ENCODE measurements at regions not wholly inside any gene's neighbourhood (a gene's known extent, or its start where the extent isn't known, plus 50 kb on each side); places are given as distances from the start of the nearest gene placed in this dataset.

DNA sequence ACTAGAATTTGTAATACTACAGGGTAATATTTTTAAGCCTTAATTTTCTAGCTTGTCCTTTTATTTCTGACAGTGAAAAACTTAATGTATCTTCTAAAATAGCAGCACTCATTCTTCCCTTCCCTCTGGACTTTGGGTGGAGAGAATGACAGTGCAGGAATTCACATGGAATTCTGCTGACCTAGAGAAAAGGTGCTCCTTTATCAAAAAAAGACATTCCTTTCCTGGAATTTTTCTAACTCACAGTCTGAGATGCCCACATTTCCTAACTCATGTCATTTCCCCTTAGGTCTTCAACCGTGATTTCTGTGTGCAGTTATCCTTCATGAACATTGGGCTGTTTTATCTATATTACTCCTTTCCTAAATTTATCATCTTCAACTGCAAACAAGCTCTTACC is 137.8 kb upstream of the PDGFD start:
- TF ChIP-seq, protein P1, sequence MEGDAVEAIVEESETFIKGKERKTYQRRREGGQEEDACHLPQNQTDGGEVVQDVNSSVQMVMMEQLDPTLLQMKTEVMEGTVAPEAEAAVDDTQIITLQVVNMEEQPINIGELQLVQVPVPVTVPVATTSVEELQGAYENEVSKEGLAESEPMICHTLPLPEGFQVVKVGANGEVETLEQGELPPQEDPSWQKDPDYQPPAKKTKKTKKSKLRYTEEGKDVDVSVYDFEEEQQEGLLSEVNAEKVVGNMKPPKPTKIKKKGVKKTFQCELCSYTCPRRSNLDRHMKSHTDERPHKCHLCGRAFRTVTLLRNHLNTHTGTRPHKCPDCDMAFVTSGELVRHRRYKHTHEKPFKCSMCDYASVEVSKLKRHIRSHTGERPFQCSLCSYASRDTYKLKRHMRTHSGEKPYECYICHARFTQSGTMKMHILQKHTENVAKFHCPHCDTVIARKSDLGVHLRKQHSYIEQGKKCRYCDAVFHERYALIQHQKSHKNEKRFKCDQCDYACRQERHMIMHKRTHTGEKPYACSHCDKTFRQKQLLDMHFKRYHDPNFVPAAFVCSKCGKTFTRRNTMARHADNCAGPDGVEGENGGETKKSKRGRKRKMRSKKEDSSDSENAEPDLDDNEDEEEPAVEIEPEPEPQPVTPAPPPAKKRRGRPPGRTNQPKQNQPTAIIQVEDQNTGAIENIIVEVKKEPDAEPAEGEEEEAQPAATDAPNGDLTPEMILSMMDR (conservative IDR thresholded peaks at IDR 0.05; ENCODE audit: control insufficient read depth, insufficient read depth, low read depth, low read length) = no peak
- no peak overlapping the region for H3K4me3 ChIP-seq (ENCODE audit: control insufficient read depth, low read depth, low read length)
- DNase-seq (ENCODE audit: low read depth) = no peak

DNA sequence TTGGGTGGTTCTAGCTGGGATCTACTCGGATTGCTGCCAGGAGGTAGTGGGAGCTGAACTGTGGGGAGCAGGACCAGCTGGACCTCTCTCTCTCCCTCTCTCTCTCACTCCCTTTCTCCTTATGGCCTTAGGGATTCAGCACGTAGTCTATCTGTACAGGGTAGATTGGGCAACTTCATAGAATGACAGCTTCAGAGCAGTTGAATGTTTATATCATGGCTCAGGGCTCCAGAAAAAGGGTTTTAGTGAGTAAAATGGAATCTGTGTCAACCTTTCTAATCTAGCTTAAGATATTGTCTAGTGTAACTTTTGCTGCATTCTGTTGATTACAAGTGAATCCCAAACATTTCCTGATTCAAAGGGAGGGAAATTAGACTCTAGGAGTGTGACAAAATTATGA is 127.7 kb upstream of the PDGFD start:
- TF ChIP-seq, protein P1 (conservative IDR thresholded peaks at IDR 0.05; ENCODE audit: control insufficient read depth, insufficient read depth, low read depth, low read length) = no peak
- no peak overlapping the region for H3K4me3 ChIP-seq (ENCODE audit: control insufficient read depth, low read depth, low read length)
- DNase-seq (ENCODE audit: low read depth) = no peak

DNA sequence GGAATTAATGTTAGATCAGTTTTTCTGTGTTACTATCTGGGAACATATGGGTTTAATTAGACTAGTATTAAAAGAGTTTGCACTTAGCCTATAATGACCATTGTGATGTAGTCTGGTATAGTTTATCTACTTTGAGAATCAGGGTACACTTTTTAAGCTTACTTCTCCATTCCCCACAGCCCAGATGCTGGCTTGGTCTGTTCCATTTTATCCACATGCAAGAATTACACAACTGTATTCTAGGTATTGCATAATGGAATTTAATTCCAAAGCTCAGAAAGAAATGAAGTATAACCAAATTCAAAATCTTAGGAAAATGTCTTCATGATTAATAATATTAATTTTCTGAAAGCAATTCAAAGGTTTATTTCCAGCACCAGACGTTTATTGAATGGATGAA is 122.2 kb upstream of the PDGFD start:
- no peak for DNase-seq (ENCODE audit: low read depth)
- TF ChIP-seq, protein P1 (conservative IDR thresholded peaks at IDR 0.05; ENCODE audit: control insufficient read depth, insufficient read depth, low read depth, low read length) = no peak
- H3K4me3 ChIP-seq (ENCODE audit: control insufficient read depth, low read depth, low read length) = no peak overlapping the region

DNA sequence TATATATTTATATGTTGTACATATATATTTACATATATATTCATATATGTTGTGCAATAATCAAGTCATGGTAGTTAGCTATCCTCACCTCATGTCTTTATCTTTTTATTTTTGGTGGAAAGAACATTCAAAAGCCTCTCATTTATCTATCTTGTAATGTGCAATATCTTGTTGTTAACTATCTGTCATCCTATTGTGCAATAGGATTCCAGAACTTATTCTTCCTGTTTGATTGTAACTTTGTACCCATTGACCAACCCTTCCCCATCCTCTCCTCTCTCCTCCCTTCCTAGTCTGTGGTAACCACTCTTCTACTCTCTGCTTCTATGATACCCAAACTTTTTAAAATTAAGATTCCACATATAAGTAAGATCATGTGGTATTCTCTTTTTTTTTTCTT is 115.6 kb upstream of the PDGFD start:
- TF ChIP-seq, protein P1 (conservative IDR thresholded peaks at IDR 0.05; ENCODE audit: control insufficient read depth, insufficient read depth, low read depth, low read length) = no peak
- H3K4me3 ChIP-seq (ENCODE audit: control insufficient read depth, low read depth, low read length) = no peak overlapping the region
- DNase-seq (ENCODE audit: low read depth) = no peak

DNA sequence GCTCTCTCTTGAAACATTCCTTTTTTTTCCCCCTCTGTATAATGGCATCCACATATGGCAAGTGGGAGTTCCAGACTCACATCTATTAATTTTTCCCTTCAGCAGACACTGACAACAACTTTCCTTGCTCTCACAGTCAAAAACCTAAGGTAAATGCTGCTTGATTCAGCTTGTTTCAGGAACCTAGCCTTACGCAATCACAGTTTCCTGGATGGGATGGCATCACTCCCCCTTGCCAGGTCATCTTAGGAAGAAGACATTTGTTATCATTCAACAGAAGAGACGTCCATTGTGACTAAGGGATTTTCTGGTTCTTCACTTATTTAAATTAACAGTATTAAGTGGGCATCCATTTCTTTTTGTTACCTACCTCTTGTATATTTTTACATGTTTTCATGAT is 112.0 kb upstream of the PDGFD start:
- TF ChIP-seq, protein P1 (conservative IDR thresholded peaks at IDR 0.05; ENCODE audit: control insufficient read depth, insufficient read depth, low read depth, low read length) = no peak
- no peak overlapping the region for H3K4me3 ChIP-seq (ENCODE audit: control insufficient read depth, low read depth, low read length)
- peak; percentile 28 for DNase-seq (ENCODE audit: low read depth)

DNA sequence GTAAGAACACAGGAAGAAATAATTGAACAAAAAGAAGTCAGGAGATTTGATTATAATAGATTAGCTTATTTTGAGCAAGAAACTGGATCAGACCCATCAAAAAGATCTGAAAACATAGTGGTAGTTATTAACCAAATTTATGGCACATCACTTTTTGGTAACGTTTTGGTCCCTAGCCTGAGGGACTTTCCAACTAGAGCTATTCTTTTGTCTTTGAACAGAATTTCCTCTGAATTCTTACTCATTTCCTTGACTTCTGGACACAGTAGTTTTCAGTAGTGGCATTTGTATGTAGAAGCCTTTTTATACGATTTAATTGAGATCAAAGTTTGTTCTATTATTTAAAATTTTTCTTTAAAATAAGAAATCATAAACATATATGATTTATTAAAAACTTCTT is 96.5 kb upstream of the PDGFD start:
- no peak for DNase-seq (ENCODE audit: low read depth)
- TF ChIP-seq, protein P1 (conservative IDR thresholded peaks at IDR 0.05; ENCODE audit: control insufficient read depth, insufficient read depth, low read depth, low read length) = no peak

DNA sequence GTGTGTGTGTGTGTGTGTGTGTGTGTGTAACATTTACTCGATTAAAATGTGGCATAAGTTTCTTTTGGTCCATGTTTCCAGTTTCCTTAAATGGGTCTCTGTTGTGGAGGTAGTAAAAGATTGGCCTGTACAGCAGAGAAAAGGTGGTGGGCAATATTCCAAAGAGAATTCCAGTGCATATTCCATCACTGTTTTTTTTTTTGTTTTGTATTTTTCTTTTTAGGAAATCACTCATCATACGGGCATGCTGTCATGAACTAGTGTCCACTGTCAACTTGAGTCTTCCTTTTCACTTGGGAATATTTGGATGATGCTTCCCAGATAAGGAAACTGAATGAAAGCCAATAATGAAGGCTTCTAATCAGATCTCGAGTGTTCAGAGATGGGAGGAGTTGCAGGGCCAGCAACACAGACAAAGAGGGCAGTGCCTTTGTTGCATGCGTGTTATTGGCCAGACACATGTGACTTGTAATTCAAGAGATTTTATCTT is 95.2 kb upstream of the PDGFD start:
- H3K4me3 ChIP-seq (ENCODE audit: control insufficient read depth, low read depth, low read length) = no peak overlapping the region
- TF ChIP-seq, protein P1 (conservative IDR thresholded peaks at IDR 0.05; ENCODE audit: control insufficient read depth, insufficient read depth, low read depth, low read length) = no peak
- DNase-seq (ENCODE audit: low read depth) = no peak

More for the DNA sequence above, 96.5 kb upstream of the PDGFD start:
- no peak overlapping the region for H3K4me3 ChIP-seq (ENCODE audit: control insufficient read depth, low read depth, low read length)

All from fibroblast of mammary gland (primary cell).